GM19035 (cell line): ENCODE measurements at regions not wholly inside any gene's neighbourhood (a gene's known extent, or its start where the extent isn't known, plus 50 kb on each side); places are given as distances from the start of the nearest gene placed in this dataset.
"Not testable (repeated sequence)": the region's sequence is repeated elsewhere in the genome, so short reads cannot be mapped to it uniquely, and the experiment has no call there.

Source experiments
- ATAC-seq: cut with Tn5 transposase; IDR thresholded peaks from one replicate; pipeline ENCODE4 v1.9.1; 2021; ENCODE audit not compliant: unreplicated experiment

DNA sequence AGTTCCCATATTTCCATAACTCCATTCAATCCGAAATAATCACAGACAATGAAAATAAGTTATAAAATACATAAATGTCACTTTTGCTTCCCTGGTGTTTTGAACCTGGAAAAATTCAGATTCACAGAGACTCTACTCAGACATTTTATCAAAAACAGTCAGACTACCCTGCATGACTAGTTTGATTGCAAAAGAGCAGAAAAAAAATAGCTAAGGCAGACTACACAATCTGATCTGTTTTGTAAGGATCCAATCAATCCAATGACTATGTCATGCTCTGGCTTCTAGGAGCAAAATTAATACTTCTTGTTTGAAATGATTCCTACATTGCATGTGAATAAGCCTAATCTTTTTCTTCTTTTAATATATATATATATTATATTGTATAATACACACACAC, 1262.6 kb downstream of the EFNA5 start:
- ATAC-seq: no peak

DNA sequence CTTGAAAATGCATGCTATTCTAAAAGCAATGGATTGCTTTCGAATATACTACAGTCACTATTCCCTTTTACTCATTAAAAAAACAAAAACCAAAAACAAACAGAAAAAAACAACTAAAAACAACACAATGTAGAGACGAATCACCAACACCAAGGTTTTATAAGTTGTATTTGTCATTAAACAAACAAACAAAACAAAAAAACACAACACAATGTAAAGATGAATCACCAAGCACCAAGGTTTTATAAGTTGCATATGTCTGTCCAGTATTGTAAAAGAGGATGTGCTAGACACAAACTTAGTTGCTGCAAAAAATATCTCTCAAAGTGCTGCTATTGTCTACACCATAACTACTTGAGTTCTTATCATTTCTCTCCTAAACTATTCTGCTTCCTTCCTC, 1269.2 kb downstream of the EFNA5 start:
- ATAC-seq: no peak

DNA sequence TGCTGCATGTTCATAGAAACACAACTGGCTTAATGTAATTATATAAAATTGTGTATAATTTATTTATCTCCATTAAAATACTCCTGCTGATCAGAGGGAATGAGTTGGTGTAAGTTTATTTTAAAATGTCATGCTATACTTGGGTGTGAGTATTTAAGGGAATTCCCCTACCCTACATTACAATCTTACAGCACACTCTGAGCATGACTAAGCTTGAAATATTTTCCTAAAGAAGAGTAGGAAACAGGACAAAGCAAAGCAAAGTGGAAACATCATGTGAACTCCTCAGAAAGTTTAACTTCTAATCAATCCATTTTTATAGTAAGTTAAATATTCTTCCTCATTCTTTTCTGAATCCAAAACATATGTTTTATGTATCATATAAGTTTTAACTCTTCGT, 1271.3 kb downstream of the EFNA5 start:
- ATAC-seq: no peak

DNA sequence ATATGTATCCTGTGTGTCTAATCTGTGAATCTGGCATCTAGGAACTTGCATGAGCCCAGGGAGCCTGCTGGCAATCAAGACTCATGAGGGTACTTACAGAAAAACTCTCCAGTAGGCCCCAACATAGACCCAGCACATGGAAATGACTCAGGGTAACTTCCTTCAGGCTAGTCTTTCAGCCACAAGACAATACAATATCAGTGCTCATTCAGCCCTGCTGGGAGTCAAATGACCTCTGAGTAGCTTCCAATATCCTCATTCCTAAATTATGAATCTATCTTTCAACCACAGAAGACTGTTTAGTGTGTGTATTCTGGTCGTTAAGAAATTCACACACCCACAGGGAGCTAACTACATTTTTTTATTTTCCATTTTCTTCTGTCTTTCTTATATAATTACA, 1273.0 kb downstream of the EFNA5 start:
- no peak for ATAC-seq

DNA sequence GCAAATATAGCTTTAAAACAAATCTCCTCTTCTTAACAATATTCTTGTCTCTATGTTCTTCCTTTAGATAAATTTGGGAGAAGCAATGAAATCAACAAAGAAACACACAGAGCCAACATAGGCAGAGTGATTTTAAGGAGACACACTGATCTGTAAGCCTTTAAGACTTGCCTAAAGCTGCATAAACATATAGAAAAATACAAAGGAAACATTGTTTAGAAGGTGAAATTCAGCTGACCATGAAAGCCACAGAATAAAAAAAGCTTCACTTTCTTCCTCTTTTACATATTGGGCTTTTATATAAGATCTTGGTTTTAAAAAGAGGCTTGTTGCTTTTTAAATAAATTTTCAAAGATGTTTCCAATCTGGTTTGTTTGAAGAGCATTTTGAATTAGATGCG, 1277.5 kb downstream of the EFNA5 start:
- no peak for ATAC-seq

DNA sequence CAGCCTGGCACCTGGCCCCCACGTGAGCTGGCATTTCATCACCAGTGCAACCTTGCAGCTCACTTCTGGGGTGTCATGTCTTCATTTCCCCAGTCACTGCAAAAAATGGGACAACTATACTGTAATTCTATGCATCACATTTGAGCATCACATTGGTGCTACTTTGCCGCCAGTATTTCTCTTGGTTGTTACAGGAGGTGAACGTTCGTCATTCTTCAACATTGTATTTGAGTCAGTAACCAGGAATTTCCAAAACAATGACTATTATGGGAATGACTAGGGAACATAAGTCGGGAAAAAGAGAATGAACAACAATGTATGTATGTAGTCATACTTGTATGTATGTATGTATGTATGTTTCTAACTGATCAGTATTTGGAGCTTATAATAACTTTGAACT, 1278.0 kb downstream of the EFNA5 start:
- no peak for ATAC-seq

DNA sequence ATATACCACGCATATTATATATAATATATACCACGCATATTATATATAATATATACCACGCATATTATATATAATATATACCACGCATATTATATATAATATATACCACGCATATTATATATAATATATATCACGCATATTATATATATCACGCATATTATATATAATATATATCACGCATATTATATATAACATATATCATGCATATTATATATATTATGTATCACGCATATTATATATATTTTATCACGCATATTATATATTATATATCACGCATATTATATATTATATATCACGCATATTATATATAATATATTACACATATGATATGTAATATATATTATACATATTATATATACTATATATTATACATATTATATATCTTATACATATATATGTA, 1283.0 kb downstream of the EFNA5 start:
- not testable (repeated sequence) for ATAC-seq

DNA sequence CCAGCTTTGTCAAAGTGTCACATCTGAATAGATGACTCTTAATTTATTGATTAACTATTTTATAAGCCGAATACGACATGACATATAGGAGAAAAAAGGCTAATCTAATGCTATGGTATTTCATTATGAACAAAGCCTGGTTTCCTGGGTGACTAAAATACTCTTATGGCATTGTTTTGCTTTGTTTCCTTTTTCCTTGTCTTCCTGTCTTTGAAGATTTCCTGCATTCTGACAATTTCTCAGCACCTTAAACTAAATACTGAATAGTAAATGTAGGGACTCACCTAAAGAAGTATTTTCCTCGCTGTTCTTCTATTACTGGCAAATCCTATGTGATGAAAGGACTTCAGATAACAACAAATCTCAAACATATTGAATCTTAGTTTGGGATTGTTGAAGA, 1284.5 kb downstream of the EFNA5 start:
- no peak for ATAC-seq

DNA sequence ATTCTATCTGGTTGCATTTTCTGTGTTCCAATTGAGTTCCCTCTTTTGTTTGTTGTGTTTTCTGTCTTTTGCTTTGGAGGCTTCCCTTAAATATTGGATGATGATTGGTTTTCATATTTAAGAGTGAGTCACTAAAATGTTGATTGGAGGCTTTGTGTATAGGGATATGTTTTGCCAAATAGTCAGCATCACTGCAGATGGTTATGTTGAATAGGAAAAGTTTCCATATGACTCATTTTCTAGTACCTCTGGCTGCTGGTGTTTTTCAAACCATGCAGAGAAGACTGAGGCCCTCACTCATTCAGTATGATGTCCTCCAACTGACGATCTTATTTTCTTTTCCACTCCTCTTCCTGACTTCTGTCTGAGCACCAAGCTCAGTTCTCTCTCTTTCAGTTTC, 1290.0 kb downstream of the EFNA5 start:
- ATAC-seq: no peak

DNA sequence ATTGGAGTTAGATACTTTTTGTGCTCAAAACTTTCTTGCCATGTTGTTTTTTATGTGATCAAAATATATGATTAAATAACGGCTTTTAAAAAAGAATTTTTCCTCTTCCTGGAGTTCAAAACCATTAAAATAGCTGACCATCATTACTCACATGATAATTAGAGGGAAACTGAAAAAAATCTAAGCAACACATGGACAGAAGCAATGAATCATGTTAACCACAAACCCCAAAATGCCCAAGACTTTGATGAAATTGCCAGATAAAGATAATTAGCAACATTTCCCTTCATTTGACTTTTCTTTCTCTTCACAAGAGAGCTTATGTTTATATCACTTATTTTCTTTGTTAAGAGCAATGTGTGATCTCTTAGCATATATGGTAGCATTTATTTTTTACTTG, 1294.2 kb downstream of the EFNA5 start:
- ATAC-seq: no peak

DNA sequence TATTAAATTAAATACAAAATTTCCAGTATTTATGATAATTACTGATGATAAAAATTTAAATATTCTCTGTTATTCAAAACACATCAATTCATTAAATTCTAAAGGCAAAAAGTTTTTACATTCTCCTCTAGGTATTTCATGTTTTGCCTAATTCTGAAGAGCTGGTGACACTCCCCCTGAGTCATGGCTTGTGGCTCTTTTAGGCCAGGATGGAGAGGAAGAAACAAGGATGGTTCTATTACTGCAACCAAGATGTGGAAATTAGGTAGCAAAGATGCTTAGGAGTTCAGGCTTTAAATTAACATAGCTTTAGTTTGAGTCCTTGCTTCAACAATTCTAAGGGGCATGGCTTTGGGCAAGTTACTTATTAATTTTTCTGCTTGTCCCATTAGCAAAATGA, 1295.8 kb downstream of the EFNA5 start:
- ATAC-seq: no peak

DNA sequence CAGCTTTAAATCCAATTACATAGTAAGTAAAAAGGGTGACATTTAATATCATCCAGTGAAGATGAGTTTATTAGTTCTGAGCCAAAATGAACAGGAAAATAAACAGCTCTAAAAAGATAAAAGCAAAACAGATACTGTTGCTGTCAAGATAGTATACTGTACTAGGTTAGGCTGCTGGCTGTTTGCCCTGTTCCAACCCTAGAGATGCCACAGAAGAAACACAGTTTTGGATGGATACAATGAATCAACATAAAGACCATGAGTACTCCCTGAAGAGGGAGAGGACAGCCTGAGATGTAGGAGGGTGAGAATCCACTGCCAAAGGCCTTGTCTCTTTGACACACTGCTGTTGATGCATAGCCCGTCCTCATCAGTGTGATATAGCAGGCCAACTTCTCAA, 1302.7 kb downstream of the EFNA5 start:
- no peak for ATAC-seq

DNA sequence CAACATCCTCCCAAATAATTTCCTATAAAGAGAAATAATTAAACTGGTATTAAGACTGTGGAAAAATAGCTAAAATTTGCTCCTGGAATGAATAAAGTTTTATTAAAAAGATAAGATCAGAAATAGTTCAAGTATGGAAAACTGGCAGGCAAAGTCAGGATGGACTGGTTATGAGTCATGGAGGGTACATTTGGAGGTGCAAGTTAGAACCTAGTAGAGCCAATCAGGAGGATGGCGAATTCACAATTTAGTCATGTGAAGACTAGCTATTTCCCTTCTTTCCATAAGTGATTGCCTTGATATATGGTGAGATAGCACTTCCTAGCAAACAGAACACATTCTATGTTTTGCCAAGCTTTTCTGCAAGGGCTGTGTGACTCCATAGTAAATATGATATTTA, 1303.5 kb downstream of the EFNA5 start:
- ATAC-seq: no peak

DNA sequence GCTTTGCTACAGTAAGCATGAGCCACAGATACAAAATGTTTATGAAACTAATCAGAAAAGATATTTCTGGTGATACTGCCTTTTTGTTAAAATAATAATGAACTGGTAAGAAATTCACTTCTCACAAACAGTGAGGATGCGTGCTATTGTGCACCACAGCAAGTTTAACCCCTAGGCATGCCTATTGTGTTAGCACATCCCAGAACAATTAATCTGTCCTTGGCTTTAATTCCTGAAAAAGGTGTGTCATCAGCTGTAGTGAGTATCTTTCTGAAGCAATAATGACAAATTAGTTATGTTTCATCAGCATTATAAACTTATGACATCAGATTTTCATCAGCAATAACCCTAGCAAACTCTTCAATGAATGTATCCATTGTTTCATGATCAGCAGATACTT, 1307.2 kb downstream of the EFNA5 start:
- ATAC-seq: no peak

DNA sequence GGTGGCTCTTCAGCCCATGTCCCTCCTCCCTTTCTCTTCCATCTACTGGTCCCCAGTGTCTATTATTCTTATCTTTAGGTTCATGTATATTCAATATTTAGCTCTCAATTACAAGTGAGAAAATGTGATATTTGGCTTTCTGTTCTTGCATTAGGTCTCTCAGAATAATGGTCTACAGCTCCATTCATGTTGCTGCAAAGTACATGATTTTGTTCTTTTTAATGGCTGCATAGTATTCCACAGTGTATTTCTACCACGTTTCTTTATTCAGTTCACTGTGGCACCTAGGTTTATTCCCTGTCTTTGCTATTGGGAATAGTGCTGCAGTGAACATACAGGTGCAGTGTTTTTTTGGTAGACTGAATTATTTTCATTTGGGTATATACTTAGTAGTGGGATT, 1308.8 kb downstream of the EFNA5 start:
- no peak for ATAC-seq

DNA sequence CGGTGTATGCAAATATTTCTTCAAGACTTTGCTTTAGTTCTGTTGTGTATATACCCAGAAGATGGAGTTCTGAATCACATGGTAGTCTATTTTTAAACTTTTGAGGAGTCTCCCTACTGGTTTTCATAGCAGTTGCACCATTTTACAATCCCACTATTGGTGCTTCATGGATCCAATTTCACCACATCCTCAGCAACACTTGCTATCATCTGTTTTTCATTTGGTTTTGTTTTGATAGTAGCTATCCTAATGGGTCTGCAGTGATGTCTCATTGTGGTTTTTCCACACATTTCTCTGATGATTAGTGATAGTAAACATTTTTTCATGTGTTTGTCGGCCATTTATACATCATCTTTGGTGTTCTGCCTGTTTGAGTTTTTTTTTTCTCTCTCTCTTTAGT, 1339.3 kb downstream of the EFNA5 start:
- ATAC-seq: no peak

DNA sequence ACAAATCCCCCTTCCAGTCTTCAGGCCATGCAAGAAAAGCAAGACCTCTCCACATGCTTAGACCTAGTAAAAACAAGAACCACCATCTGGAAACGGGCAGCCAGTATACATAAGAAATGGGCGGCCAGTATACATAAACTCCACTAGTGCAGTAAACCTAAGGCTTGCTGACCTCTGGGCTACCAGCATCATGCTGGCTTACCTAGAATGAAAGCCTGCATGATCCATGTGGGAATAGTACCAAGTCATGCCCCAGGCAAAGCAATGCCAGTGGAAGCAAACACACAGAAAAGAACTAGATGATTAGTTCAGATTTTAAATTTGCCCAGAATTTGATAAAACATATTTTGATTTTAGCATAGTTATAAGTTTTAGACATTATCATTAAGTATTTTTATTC, 1346.4 kb downstream of the EFNA5 start:
- no peak for ATAC-seq

DNA sequence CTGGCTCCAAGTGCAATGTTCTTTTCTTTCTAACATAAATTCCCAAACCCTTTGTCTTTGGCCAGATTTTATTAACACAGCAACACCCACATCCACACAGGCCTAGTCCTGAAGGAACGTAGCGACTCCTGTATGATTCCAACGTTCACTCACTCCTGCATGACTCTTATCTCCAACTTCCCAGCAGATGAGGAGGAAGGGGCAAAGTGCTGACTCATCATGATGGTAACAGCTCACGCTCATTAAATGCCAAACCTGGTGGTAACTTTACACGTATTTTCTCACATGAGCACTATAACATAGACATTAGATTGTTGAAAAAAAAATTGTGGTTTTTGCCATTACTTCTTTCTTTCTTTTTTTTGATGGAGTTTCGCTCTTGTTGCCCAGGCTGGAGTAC, 1349.5 kb downstream of the EFNA5 start:
- ATAC-seq: no peak

DNA sequence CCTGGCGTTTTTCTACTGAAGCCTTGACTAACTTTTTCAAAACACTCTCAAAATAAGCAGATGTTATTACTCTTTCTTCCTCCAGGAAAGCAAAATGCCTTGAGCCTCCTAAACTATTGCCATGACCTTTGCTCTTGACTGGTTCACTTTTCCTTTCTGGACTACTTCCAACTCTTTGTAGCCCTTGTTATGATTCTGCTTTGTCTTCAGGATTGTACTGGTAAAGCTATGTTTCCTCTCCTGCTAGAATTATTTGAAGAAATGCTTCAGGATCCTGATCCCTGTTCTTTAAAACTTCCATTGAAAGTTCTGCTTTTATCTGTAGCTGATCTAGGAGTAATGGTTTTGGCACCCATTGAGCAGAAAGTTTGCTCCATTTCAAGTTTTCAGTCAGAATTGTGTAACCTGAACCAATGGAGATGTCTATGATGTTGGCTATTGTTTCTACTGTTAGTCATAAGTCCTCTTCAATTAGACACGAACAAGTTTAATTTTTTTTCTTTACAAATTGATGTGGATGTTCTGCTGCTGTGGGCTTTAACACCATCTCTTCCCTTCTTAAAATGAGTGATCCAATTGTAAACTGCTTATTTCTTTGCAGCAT, 1356.4 kb downstream of the EFNA5 start:
- ATAC-seq: no peak

DNA sequence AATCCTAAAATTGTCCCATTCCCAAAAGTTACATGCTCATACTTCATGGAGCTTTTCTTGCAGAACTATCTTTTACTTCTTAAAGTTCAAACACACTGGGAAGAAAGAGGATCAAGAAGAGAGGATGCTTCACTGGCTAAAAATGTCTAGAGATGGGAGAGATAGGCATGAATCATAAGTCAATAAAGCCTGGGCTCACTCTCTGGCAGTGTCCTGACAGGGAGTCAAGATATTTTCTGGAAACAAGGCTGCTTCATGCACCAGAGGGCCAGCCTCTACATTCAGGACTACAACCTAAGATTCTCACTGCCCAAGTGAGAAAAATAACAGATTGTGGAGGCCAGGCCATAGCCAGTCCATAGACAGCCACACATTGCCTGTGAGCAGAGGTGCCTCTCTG, 1358.4 kb downstream of the EFNA5 start:
- no peak for ATAC-seq

DNA sequence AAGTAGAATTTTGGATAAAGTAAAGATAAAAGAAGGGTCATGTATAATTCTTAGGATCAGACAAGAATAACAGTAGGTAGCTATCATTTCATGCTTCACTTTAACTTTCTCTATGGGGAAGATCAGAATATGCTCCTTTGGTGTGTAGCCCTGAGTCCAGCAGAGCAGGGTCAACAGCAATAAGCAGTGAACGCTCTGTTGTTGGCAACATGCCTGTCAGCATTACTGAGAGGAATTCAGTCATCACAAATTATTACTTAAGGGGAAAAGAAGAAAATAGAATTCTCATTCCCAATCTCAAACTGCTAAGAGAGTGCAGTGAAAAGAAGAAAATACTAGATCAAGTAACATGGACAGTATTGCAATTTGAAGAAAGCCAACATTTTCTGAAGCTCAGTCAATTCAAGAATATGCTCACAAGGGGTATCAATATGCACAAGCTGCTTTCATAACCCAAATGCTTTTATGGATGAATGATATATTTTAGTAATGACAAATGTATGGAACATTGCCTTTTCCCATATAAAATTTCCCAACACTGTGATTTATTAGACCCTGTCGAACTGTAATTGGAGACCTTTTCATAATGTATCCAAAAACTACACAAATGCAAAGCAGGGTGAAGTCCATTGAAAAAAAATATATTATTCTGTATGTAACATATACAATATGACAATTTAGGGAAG, 1359.4 kb downstream of the EFNA5 start:
- no peak for ATAC-seq

DNA sequence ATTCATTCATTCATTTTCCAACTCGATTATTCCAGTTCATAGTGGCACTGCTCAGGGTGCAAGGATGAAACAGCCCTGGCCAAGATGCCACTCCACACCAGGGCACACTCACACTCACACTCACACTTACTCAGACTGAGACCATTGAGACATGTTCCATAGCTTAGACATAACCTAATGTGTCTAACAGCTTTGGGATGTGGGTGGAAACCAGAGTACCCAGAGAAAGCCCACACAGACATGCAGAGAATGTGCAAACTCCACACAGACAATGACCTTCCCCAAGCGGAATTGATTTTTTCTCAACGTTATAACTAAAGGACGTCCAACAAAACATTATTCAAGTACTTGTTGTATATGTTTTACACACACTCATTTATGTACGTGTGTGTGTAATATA, 1363.5 kb downstream of the EFNA5 start:
- no peak for ATAC-seq

DNA sequence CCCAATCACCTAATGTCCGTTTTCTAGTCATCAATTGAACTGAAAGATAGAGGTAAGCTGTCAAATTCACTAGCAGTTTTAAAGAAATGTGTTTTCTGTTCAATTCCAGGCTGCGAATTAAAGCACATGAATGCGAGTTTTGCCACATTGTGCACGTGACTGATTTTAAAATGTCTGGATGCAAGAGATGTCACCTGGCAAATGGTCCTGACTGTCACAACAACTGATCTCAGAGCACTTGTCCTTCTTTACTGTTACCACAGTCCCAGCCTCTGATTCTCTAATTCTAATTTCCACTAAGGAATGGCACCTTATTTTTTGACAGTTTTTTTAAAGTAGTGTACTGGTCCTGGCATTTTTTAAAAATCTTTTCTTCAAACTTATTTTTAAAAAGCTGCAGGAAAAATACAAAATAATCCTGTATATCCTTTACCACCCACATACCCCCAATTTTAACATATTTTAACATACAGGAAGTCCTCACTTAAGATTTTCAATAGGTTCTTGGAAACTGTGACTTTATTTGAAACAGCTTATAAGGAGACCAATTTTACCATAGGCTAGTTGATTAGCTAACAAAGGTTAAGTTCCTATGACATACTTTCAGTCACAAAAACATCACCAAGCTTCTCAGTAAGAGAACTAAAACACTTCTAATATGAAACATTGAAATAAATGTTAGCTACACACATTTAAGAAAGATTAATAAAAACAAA, 1364.3 kb downstream of the EFNA5 start:
- ATAC-seq: no peak
